ENCODE measurements at regions not wholly inside any gene's neighbourhood (a gene's known extent, or its start where the extent isn't known, plus 50 kb on each side); places are given as distances from the start of the nearest gene placed in this dataset.

GRCh38 chr7:82694022-82694421, 250.4 kb upstream of the CACNA2D1 start:
- intact Hi-C loops (cut with micrococcal nuclease; ENCODE audit: unreplicated experiment): no loop called here
- BruUV-seq (replicated peaks): no TSS peak
- Histone ChIP-seq H3K4me3 (ENCODE audit: low read depth in 2 of 2, low read length in 2 of 2) (no peak overlapping the region), H3K9me3 (ENCODE audit: control insufficient read depth, insufficient read depth, low read depth, low read length) (no peaks in the 10 kb centered on the region), H3K36me3 (ENCODE audit: control insufficient read depth, insufficient read depth, low read length) (no peaks in the 10 kb centered on the region; the same call in 1 of the 2 replicates), H3K4me1 (ENCODE audit: control insufficient read depth, insufficient read depth, low read length) (no peaks in the 10 kb centered on the region), H3K27ac (ENCODE audit: low read length) (no peak overlapping the region), H3K27me3 (ENCODE audit: control insufficient read depth, insufficient read depth, low read length) (no peaks in the 10 kb centered on the region)
- POLR2A ChIA-PET: no interaction called here
- in situ Hi-C loops (cut with HindIII; ENCODE audit: low pct_unique_long_range_greater_than_20kb, low sequenced_read_pairs): no loop called here
- CTCF ChIA-PET: no interaction called here
- ATAC-seq (no peak), DNase-seq (ENCODE audit: low read depth, low spot score) (no peak)
- TF ChIP-seq TCF7L2 (IDR thresholded peaks at IDR 0.05; ENCODE audit: low read depth, low read length) (no peak), POLR2AphosphoS5 (IDR thresholded peaks at IDR 0.05; ENCODE audit: low read depth, low read length) (no peak), SIN3A (IDR thresholded peaks at IDR 0.05; ENCODE audit: borderline replicate concordance, insufficient read depth, low read depth, low read length) (no peak), CTCF (IDR thresholded peaks at IDR 0.05) (no peak), REST (IDR thresholded peaks at IDR 0.05; ENCODE audit: insufficient read depth in 1 of 2, low read depth in 2 of 2, low read length in 1 of 2) (no peak)

DNA sequence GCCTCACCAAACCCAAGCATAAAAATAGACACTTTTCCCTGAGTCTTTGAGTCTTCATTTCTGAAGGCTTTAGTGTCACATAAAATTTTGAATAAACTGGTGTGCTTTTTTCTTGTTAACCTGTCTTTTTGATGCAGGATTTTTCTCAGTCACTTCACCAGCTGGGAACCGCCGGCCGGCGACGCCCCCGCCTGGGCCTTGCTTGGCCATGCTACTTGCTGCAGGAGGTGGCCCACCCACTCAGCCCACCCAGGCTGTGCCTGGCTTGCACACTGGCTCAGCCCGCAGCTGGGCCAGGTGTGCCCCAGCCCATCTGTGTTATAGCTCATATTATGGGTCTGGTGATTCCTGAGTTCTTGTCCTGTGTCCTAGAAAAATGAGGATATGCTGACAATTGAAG, 247.4 kb upstream of the CACNA2D1 start:
- no TSS peak for BruUV-seq (replicated peaks)
- no peak for TF ChIP-seq CTCF (IDR thresholded peaks at IDR 0.05)
- no peak for TF ChIP-seq TCF7L2 (IDR thresholded peaks at IDR 0.05; ENCODE audit: low read depth, low read length)
- TF ChIP-seq SIN3A (IDR thresholded peaks at IDR 0.05; ENCODE audit: borderline replicate concordance, insufficient read depth, low read depth, low read length): no peak
- no peak for TF ChIP-seq REST (IDR thresholded peaks at IDR 0.05; ENCODE audit: insufficient read depth in 1 of 2, low read depth in 2 of 2, low read length in 1 of 2)
- TF ChIP-seq POLR2AphosphoS5 (IDR thresholded peaks at IDR 0.05; ENCODE audit: low read depth, low read length): no peak
- Histone ChIP-seq H3K27ac (ENCODE audit: low read length) (no peak overlapping the region), H3K36me3 (ENCODE audit: control insufficient read depth, insufficient read depth, low read length) (no peaks in the 10 kb centered on the region), H3K4me3 (ENCODE audit: low read depth in 2 of 2, low read length in 2 of 2) (no peak overlapping the region), H3K9me3 (ENCODE audit: control insufficient read depth, insufficient read depth, low read depth, low read length) (no peaks in the 10 kb centered on the region), H3K4me1 (ENCODE audit: control insufficient read depth, insufficient read depth, low read length) (no peaks in the 10 kb centered on the region), H3K27me3 (ENCODE audit: control insufficient read depth, insufficient read depth, low read length) (no peaks in the 10 kb centered on the region)
- DNase-seq (ENCODE audit: low read depth, low spot score) (no peak), ATAC-seq (no peak)
- CTCF ChIA-PET: no interaction called here
- intact Hi-C loops (cut with micrococcal nuclease; ENCODE audit: unreplicated experiment): no loop called here
- POLR2A ChIA-PET: no interaction called here
- in situ Hi-C loops (cut with HindIII; ENCODE audit: low pct_unique_long_range_greater_than_20kb, low sequenced_read_pairs): no loop called here
